CD14-positive monocyte (primary cell): ENCODE measurements at regions not wholly inside any gene's neighbourhood (a gene's known extent, or its start where the extent isn't known, plus 50 kb on each side); places are given as distances from the start of the nearest gene placed in this dataset.

Source experiments
- DNase-seq, 3 donors: peaks; one replicate each; pipeline ENCODE4 v3.0.0-alpha.2; 2011 to 2022
- H2AFZ ChIP-seq: 2 replicates; pipeline ENCODE4 v1.6.0; 2012; ENCODE audit warnings: mild to moderate bottlenecking, low read depth, low read length, inconsistent platforms; ENCODE audit not compliant: insufficient read depth, poor library complexity, severe bottlenecking
- H3K27ac ChIP-seq, 2 donors: 1 replicate in 1 of 2; 2 replicates in 1 of 2; pipeline ENCODE4 v1.5.1; 2012 to 2013; ENCODE audit warnings: low read length in 2 of 2, control low read depth in 1 of 2, inconsistent platforms in 1 of 2, low read depth in 1 of 2, mild to moderate bottlenecking in 1 of 2
- H3K27me3 ChIP-seq, 2 donors: one replicate each; pipeline versions ENCODE4 v1.6.0 to v1.6.1; 2011 to 2013; ENCODE audit warnings: low read length in 2 of 2; ENCODE audit not compliant: control insufficient read depth in 2 of 2, insufficient read depth in 2 of 2
- H3K36me3 ChIP-seq, 2 donors: replicated peaks in 1 of 2; 1 replicate in 1 of 2; 2 replicates in 1 of 2; pipeline versions ENCODE4 v1.5.1 to v1.6.1; 2012 to 2013; ENCODE audit warnings: low read length in 2 of 2, control low read depth in 1 of 2, inconsistent platforms in 1 of 2, mild to moderate bottlenecking in 1 of 2; ENCODE audit not compliant: insufficient read depth in 2 of 2, control insufficient read depth in 1 of 2
- H3K4me1 ChIP-seq, 2 donors: 1 replicate in 1 of 2; 2 replicates in 1 of 2; pipeline versions ENCODE4 v1.5.1 to v1.6.1; 2012 to 2013; ENCODE audit warnings: low read length in 2 of 2, control low read depth in 1 of 2, inconsistent platforms in 1 of 2, mild to moderate bottlenecking in 1 of 2, moderate library complexity in 1 of 2; ENCODE audit not compliant: insufficient read depth in 2 of 2, control insufficient read depth in 1 of 2
- H3K4me2 ChIP-seq: replicated peaks from 2 replicates; pipeline ENCODE3; 2012; ENCODE audit warnings: low read length, moderate library complexity, mild to moderate bottlenecking; ENCODE audit not compliant: poor library complexity, severe bottlenecking; ENCODE audit errors: extremely low read depth
- H3K4me3 ChIP-seq, 3 experiments: fragments of 200-600 bp in 1 of 3; sonication (generic) in 1 of 3; replicated peaks in 1 of 3; 1 replicate in 2 of 3; 2 replicates in 1 of 3; pipeline ENCODE4 v1.5.1; 2011 to 2013; ENCODE audit warnings: low read length in 3 of 3, mild to moderate bottlenecking in 3 of 3, control low read depth in 2 of 3, low read depth in 2 of 3, inconsistent platforms in 1 of 3, moderate library complexity in 1 of 3
- H3K79me2 ChIP-seq: 2 replicates; pipeline ENCODE4 v1.6.0; 2012; ENCODE audit warnings: mild to moderate bottlenecking, control low read depth, inconsistent platforms, low read length, moderate library complexity; ENCODE audit not compliant: insufficient read depth
- H3K9ac ChIP-seq: 2 replicates; pipeline ENCODE4 v1.6.0; 2017; ENCODE audit warnings: low read length, mild to moderate bottlenecking; ENCODE audit not compliant: insufficient read depth, poor library complexity, severe bottlenecking
- H3K9me3 ChIP-seq, 2 donors: replicated peaks in 1 of 2; 1 replicate in 1 of 2; 2 replicates in 1 of 2; pipeline versions ENCODE4 v1.5.1 to v1.6.1; 2012 to 2013; ENCODE audit warnings: low read length in 2 of 2, control low read depth in 1 of 2; ENCODE audit not compliant: control insufficient read depth in 1 of 2, insufficient read depth in 1 of 2
- H4K20me1 ChIP-seq: 2 replicates; pipeline ENCODE4 v1.6.0; 2012; ENCODE audit warnings: mild to moderate bottlenecking, low read length, control low read depth, moderate library complexity; ENCODE audit not compliant: insufficient read depth
- H3K27ac Mint-ChIP-seq, 7 donors: one replicate each; pipeline ENCODE4 v1.8.0; 2020; ENCODE audit warnings: mild to moderate bottlenecking in 7 of 7, mixed read lengths in 7 of 7, moderate library complexity in 6 of 7, inconsistent platforms in 2 of 7
- H3K27me3 Mint-ChIP-seq, 3 donors: one replicate each; pipeline ENCODE4 v1.8.0; 2021 to 2022; ENCODE audit warnings: low read depth in 3 of 3, mild to moderate bottlenecking in 3 of 3, mixed read lengths in 3 of 3, moderate library complexity in 3 of 3, inconsistent platforms in 1 of 3
- H3K36me3 Mint-ChIP-seq, 2 donors: one replicate each; pipeline ENCODE4 v1.8.0; 2020; ENCODE audit warnings: mixed read lengths in 2 of 2, inconsistent platforms in 1 of 2, mild to moderate bottlenecking in 1 of 2
- H3K4me1 Mint-ChIP-seq: one replicate; pipeline ENCODE4 v1.8.0; 2020; ENCODE audit warnings: mild to moderate bottlenecking, mixed read lengths
- H3K4me3 Mint-ChIP-seq, 2 donors: one replicate each; pipeline ENCODE4 v1.8.0; 2020; ENCODE audit warnings: mild to moderate bottlenecking in 2 of 2, mixed read lengths in 2 of 2, moderate library complexity in 1 of 2
- H3K9me3 Mint-ChIP-seq, 7 donors: one replicate each; pipeline ENCODE4 v1.8.0; 2020 to 2022; ENCODE audit warnings: mixed read lengths in 7 of 7, mild to moderate bottlenecking in 6 of 7, moderate library complexity in 6 of 7, inconsistent platforms in 2 of 7
- WGBS: methylation state at CpG from one replicate; pipeline ENCODE4 v1.1.5; 2013; ENCODE audit warnings: missing lambda C conversion rate; ENCODE audit not compliant: insufficient coverage; 5-methylcytosine and 5-hydroxymethylcytosine counted together
- intact Hi-C, 2 donors: fragments of 100-400 bp; cut with micrococcal nuclease; formaldehyde crosslinking; loops; one replicate each; pipeline versions ENCODE4 v1.15.0 to v1.15.1; 2023
- TF ChIP-seq, protein P1 (sequence below): fragments of 200-600 bp; IDR thresholded peaks from one replicate; pipeline ENCODE4 v1.8.0; 2022; ENCODE audit warnings: antibody characterized with exemption, mild to moderate bottlenecking

DNA sequence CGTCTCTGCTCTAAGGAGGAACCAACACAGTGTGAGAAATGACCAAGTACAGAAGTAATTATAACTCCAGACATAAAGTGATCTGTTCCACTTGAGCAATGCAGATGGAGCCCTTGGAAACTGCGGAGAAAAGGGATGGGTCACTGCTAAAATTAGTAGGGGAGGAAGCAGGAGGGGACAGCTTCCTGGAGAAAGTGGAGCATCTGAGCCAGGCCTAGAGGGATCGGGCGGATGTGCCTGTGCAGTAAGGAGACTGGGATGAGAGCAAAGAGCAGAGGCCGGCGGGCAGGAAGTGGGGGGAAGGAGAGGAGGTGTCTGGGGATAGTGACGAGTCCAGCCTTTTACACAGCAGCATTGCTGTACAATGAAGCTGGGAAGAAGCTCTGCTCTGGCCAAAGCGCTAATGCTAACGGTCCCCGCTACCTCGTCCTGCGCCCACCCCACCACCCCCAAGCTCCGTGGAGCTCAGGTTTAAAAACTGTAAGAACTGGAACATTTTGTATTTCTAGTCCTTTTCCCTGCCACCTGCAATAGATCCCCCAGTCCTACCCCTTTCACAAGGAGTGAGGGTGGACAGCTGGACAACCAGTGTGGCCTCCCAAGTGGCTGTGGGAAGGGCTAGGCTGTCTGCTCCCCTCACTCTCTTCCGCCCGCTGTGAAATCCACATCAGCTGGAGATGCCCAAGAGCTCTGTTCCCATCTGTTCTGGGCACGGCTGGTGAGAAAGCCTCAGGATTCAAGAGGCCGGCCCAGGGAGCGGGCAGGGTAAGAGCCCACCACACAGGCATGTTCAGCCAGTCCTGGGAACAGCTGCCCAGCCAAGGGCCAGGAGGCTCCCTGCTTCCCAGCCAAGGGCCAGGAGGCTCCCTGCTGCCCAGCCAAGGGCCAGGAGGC, 53.0 kb upstream of the HES1 start:
- Histone ChIP-seq H3K79me2 (no peaks in the 10 kb centered on the region), H3K27ac (no peak overlapping the region), H3K4me3 (no peak overlapping the region), H3K9ac (no peak overlapping the region), H3K9me3 (no peaks in the 10 kb centered on the region), H3K36me3 (no peaks in the 10 kb centered on the region), H2AFZ (no peak overlapping the region), H3K27me3 (peaks cover 0 to 9% of the 10 kb centered on the region in 2 donors), H3K4me2 (no peak overlapping the region), H4K20me1 (no peaks in the 10 kb centered on the region), H3K4me1 (peaks cover 4 to 5% of the 10 kb centered on the region in 2 donors)
- intact Hi-C loops: loop anchor here in 1 of 2 donors (10.0 kb wide), 1 partner anchor 78 kb away; no protein-coding TSS in a partner anchor
- H3K4me1 Mint-ChIP-seq: peaks cover 7% of the 10 kb centered on the region
- TF ChIP-seq, protein P1, sequence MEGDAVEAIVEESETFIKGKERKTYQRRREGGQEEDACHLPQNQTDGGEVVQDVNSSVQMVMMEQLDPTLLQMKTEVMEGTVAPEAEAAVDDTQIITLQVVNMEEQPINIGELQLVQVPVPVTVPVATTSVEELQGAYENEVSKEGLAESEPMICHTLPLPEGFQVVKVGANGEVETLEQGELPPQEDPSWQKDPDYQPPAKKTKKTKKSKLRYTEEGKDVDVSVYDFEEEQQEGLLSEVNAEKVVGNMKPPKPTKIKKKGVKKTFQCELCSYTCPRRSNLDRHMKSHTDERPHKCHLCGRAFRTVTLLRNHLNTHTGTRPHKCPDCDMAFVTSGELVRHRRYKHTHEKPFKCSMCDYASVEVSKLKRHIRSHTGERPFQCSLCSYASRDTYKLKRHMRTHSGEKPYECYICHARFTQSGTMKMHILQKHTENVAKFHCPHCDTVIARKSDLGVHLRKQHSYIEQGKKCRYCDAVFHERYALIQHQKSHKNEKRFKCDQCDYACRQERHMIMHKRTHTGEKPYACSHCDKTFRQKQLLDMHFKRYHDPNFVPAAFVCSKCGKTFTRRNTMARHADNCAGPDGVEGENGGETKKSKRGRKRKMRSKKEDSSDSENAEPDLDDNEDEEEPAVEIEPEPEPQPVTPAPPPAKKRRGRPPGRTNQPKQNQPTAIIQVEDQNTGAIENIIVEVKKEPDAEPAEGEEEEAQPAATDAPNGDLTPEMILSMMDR: no peak
- H3K27me3 Mint-ChIP-seq: peaks cover 13 to 22% (median 15%) of the 10 kb centered on the region in 3 donors
- H3K4me3 Mint-ChIP-seq: peak overlapping the region in 1 of 2 donors; percentile 18
- no peak for DNase-seq
- H3K27ac Mint-ChIP-seq: peak overlapping the region in 1 of 7 donors; percentile 63
- H3K9me3 Mint-ChIP-seq: no peaks in the 10 kb centered on the region
- WGBS: 91% methylated on average over 11 of the region's 18 CpGs
- H3K36me3 Mint-ChIP-seq: peaks cover 0 to 3% of the 10 kb centered on the region in 2 donors

DNA sequence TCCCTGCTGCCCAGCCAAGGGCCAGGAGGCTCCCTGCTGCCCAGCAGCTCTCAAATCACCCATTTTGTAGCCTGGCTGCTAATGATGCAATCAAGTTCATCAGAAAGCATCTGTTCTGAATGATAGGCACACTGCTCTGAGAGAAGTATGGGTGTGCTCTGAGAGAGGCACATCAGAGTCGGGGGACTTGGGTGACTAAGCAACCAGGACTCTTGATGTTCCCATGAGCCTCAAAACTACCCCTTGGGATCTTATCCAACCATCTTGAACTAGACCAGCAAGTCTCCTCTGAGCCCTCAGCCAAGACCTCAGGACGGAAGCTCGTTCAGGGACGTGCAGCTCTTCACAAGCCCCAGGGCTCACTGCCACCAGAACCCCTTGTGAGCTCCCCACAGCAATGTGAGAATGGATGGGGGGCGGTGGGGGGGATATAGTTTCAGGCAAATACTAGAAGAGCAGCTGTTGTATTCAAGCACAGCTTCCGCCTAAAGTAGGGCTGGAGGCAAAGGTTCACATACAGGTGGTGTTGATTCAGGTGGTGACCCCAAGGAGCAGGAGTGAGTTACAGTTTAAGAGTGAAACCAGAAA, 52.2 kb upstream of the HES1 start:
- no peaks in the 10 kb centered on the region for H3K9me3 Mint-ChIP-seq
- no peak overlapping the region for H2AFZ ChIP-seq
- H3K36me3 ChIP-seq: no peaks in the 10 kb centered on the region
- H3K27me3 Mint-ChIP-seq: peaks cover 11 to 21% (median 13%) of the 10 kb centered on the region in 3 donors
- no peak overlapping the region for H3K4me3 Mint-ChIP-seq
- no peaks in the 10 kb centered on the region for H4K20me1 ChIP-seq
- H3K27ac ChIP-seq: no peak overlapping the region
- H3K4me2 ChIP-seq: no peak overlapping the region
- DNase-seq: no peak
- intact Hi-C loops: loop anchor here in 1 of 2 donors (10.0 kb wide), 1 partner anchor 79 kb away; no protein-coding TSS in a partner anchor
- H3K4me1 Mint-ChIP-seq: peaks cover 14% of the 10 kb centered on the region
- no peak overlapping the region for H3K9ac ChIP-seq
- peaks cover 0 to 3% of the 10 kb centered on the region in 2 donors for H3K36me3 Mint-ChIP-seq
- WGBS: 87% methylated on average over 3 of the region's 6 CpGs
- H3K27me3 ChIP-seq: peaks cover 0 to 9% of the 10 kb centered on the region in 2 donors
- peaks cover 11 to 12% of the 10 kb centered on the region in 2 donors for H3K4me1 ChIP-seq
- TF ChIP-seq, protein P1: no peak
- no peak overlapping the region for H3K4me3 ChIP-seq
- no peak overlapping the region for H3K27ac Mint-ChIP-seq
- no peaks in the 10 kb centered on the region for H3K79me2 ChIP-seq
- no peaks in the 10 kb centered on the region for H3K9me3 ChIP-seq
